IPS-18c (cell line): ENCODE measurements at regions not wholly inside any gene's neighbourhood (a gene's known extent, or its start where the extent isn't known, plus 50 kb on each side); places are given as distances from the start of the nearest gene placed in this dataset.
"Not testable (repeated sequence)": the region's sequence is repeated elsewhere in the genome, so short reads cannot be mapped to it uniquely, and the experiment has no call there.

Experiments
- H3K4me3 ChIP-seq: 2 replicates; pipeline ENCODE4 v1.7.0; 2013; ENCODE audit warnings: low read depth, mild to moderate bottlenecking, low read length, moderate library complexity; ENCODE audit not compliant: insufficient read depth
- H3K9me3 ChIP-seq: one replicate; pipeline ENCODE4 v1.6.1; 2013; ENCODE audit warnings: mild to moderate bottlenecking, low read length, moderate library complexity; ENCODE audit not compliant: control insufficient read depth, insufficient read depth

- Histone ChIP-seq H3K4me3 (no peak overlapping the region), H3K9me3 (peaks cover 2% of the 10 kb centered on the region)
These were observed 219.8 kb downstream of the SQOR start for GRCh38 chr15:45854455-45855202.

- Histone ChIP-seq H3K9me3 (peaks cover 2% of the 10 kb centered on the region), H3K4me3 (no peak overlapping the region)
These were observed 220.5 kb downstream of the SQOR start for GRCh38 chr15:45855210-45855906.

GRCh38 chr15:45855907-45856579 is 221.2 kb downstream of the SQOR start:
- no peak overlapping the region for H3K4me3 ChIP-seq
- peaks cover 2% of the 10 kb centered on the region for H3K9me3 ChIP-seq

DNA sequence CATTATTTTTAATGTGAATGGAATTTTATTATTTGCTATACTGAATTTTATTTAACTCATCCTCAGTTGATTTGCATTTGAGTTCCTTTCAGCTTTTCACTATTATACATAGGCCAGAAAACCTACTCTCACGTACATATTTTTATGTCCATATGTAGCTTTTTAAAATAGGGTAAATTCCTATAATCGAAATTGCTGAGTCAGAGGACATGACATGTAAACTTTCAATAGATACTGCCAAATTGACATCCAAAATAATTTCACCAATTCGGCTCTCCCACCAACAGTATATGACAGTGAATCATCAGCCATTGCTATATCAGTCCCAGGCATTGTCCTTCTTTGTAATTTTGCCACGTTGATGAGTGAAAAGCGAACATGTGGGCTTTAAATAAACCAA is 222.5 kb downstream of the SQOR start:
- Histone ChIP-seq H3K4me3 (no peak overlapping the region), H3K9me3 (peaks cover 2% of the 10 kb centered on the region)

GRCh38 chr15:45858491-45858890 is 223.7 kb downstream of the SQOR start:
- Histone ChIP-seq H3K9me3 (peaks cover 2% of the 10 kb centered on the region), H3K4me3 (no peak overlapping the region)

DNA sequence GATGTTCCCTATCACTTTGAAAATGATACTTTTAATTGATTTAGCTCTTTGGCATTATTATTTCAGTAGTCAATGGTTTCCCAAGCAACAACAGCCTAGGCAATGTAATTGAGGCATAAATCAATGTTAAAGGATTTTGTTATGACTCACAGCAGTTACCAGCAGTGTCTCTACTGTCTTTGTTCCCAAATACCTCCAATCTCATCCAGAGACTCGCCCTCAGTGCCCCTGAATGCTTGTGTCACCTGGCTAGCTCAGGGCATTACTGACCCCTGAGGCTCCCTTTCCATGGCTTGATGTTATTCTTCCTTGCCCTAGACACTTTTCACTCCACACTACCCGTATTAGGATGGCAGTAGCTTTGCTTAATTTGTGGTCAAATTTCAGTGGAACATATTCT is 227.2 kb downstream of the SQOR start:
- Histone ChIP-seq H3K9me3 (peaks cover 2% of the 10 kb centered on the region), H3K4me3 (no peak overlapping the region)

DNA sequence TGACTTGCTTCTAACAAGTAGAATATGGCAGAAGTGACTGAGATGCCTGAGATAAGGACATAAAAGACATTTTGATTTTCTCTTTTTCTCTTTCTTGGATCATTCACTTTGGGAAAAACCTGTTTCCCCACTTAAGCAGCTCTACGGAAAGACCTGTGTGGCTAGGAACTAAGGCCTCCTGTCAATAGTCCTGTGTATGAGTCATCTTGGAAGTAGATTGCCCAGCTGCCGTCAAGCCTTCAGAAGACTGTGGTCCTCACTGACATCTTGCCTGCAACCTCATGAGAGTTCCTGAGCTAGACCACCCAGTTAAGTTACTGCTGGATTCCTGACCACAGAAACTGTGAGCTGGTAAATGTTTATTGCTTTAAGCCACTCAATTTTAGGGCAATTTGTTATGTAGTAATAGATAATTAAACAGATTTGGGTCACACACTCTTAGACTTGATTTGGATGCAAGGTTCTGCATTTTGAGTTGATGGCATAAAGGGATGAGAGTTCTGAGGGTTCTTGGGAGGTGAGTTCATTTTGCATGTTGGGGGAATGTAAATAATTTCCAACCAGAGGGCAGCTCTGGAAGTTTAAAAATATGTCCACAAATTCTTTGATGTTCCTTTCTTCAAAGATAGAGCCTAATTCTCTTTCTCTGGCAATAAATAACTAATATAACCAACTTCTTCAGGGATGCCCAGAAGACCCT is 229.2 kb downstream of the SQOR start:
- Histone ChIP-seq H3K4me3 (no peak overlapping the region), H3K9me3 (no peaks in the 10 kb centered on the region)

DNA sequence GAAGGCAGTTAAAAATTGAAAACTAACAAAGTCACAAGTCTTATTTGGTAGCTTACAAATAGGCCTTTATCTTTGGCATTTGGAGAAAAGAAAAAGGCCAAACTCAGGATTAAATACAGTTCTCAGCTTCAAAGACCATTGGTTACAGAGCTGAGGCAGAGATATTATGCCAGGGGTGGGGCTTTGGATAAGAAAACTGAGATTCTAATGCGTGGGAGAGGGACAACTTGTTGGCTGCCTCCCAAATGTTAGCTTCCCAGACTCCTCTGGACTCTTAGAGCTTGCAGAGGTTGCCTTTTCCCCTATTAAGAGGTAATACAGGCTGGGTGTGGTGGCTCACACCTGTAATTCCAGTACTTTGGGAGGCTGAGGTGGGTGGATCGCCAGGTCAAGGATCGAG is 231.8 kb downstream of the SQOR start:
- Histone ChIP-seq H3K4me3 (no peak overlapping the region), H3K9me3 (no peaks in the 10 kb centered on the region)

GRCh38 chr15:45867281-45867680 is 232.5 kb downstream of the SQOR start:
- no peaks in the 10 kb centered on the region for H3K9me3 ChIP-seq

GRCh38 chr15:45868109-45868691 is 233.4 kb downstream of the SQOR start:
- Histone ChIP-seq H3K4me3 (no peak overlapping the region), H3K9me3 (no peaks in the 10 kb centered on the region)

More at GRCh38 chr15:45867281-45867680, 232.5 kb downstream of the SQOR start:
- no peak overlapping the region for H3K4me3 ChIP-seq

DNA sequence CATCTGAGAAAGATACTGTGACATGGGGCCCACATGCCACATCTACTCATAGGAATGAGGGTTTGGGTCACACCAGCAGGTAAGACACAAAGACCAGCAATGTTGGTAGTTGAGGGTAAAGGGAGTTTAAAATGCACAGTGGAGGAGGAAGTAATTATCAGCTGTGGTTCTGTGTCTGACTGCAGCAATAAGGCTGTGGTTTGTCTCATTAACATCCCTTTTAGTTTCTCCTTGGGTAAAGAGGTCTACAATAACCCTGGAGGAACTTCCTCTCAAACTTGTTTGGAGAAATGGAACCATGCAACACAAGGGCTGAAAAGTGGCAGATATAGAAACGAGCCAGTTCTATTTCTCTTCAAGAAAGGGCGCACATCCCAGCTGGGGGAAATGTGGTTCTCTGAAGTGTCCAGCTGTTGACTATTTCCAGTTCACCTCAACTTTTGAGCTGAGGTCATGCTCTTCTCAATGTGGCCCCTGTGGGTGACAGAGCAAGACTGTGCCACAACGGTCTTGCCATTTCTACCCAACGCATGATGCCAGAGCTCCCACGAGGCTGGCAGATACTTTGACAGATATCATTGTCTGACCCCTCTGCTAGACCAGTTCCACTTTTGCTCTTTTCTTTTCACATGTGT is 234.3 kb downstream of the SQOR start:
- peaks cover 2% of the 10 kb centered on the region for H3K9me3 ChIP-seq
- H3K4me3 ChIP-seq: no peak overlapping the region

DNA sequence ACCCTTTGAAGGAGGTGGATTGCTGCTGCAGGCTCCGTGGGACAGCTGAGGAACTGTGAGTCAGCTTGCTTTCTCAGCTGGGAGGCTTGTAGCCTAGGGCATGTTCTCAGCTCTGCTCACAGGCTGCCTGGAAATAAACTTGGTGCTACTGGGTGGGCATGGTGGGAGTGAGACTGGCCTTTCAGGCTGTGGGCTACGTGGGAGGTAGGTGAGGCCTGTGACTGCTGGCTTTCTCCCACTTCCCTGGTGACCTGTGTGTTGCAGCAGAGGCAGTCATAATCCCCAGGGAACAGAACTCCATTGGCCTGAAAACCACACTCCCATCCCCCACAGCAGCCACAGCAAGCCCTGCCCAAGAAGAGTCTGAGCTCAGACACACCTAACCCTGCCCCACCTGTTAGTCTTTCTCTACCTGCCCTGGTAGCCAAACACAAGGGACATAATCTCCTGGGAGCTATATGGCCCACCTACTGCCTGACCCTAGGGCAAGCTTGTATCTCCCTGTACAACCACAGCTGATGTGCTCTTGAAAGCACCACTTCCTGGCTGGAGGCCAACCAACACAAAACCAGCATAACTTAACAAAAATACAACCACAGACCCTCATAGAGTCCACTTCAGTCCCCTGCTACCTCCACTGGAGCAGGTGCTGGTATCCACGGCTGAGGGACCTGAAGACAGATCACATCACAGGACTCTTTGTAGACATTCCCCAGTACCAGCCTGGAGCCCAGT is 236.5 kb downstream of the SQOR start:
- Histone ChIP-seq H3K4me3 (no peak overlapping the region), H3K9me3 (peaks cover 2% of the 10 kb centered on the region)

DNA sequence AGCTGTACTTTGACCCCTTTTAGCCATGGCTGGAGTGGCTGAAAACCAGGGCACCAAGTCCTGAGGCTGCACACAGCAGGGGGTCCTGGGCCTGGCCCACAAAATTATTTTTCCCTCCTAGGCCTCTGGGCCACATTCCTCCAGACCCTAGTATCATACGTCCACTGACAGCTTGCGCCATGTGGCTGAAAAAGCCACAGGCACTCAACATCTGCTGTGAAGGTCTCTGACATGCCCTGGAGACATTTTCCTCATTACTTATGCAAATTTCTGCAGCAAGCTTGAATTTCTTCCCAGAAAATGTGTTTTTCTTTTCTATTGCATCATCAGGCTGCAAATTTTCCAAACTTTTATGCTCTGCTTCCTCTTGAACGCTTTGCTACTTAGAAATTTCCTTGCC is 239.0 kb downstream of the SQOR start:
- peaks cover 2% of the 10 kb centered on the region for H3K9me3 ChIP-seq

DNA sequence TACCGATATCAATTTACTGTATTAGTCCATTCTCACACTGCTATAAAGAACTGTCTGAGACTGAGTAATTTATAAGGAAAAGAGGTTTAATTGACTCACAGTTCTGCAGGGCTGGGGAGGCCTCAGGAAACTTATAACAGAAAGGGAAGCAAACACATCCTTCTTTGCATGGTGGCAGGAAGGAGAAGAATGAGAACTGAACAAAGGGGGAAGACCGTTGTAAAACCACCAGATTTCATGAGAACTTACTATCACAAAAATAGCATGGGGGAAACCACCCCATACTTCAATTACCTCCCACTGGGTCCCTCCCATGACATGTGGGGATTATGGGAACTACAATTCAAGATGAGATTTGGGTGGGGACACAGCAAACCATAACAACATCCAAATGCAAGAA is 239.7 kb downstream of the SQOR start:
- H3K4me3 ChIP-seq, H3K9me3 ChIP-seq: not testable (repeated sequence)

More for the DNA sequence above, 239.0 kb downstream of the SQOR start:
- H3K4me3 ChIP-seq: no peak overlapping the region

- Histone ChIP-seq H3K4me3 (no peak overlapping the region), H3K9me3 (no peaks in the 10 kb centered on the region)
These were observed 249.5 kb downstream of the SQOR start for GRCh38 chr15:45884289-45884688.

GRCh38 chr15:45884755-45885445 is 250.1 kb downstream of the SQOR start:
- no peak overlapping the region for H3K4me3 ChIP-seq
- no peaks in the 10 kb centered on the region for H3K9me3 ChIP-seq
